GM21390 (cell line): ENCODE measurements at regions not wholly inside any gene's neighbourhood (a gene's known extent, or its start where the extent isn't known, plus 50 kb on each side); places are given as distances from the start of the nearest gene placed in this dataset.

Experiments used
- ATAC-seq: cut with Tn5 transposase; IDR thresholded peaks from one replicate; pipeline ENCODE4 v1.9.1; 2021; ENCODE audit not compliant: unreplicated experiment

DNA sequence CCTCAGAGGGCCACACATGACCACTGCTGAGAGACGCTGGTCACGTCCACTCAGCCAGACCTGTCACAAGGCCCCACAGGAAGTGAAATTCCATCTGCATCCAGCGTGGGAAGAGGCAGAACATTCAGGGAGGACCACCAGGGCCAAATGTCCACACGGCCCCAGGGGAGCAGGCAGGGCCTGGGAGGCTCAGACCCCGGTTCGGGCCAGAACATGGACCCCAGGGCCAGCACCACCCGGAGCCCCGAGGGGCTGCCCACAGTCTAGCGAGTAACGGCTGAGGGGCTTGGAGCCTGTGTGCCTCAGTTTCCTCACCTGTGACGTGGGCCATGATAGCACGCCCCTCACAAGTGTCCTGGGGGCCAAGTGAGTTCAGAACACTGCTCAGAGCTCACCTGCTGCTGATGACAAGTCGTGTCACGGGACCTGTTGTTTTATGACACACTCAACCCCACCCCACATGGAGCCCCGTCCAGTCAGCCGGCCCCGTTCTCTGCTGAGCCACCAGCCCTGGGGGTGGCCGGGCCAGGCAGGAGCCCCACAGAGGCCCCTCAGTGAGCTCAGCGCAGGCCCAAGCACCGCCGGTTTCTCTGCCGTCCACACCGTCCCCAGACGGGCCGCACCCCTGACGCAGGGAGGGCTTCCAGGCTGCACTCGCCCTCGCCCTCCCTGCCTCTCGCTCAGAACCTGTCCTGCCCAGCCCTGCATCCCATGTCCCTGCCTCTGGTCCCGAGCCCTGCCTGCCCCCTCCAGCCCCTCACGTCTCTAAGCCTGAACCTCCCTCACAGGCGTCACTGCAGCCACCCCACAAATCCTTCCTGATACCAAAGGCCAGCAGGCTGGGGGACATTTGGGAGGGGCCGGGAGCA is 79.5 kb upstream of the GALNT9 start:
- no peak for ATAC-seq

DNA sequence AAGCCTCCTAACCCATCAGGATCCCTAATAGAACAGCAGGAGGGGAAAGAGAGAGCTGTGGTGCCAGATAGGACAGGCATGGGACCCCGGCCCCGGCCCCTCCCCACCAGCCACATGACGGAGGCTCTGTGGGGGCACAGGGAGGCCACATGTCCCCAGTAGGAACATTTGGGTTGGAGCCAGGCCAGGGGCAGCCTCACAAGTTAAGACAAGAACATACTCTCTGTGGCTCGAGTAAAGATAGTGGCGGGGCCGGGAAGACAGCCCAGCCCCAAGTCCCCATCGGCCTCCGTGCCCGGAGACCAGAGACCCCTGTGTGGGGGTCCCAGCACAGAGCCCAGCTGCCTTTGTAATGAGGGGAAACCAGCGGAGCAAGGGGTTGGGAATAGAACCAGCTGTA is 78.6 kb upstream of the GALNT9 start:
- no peak for ATAC-seq

DNA sequence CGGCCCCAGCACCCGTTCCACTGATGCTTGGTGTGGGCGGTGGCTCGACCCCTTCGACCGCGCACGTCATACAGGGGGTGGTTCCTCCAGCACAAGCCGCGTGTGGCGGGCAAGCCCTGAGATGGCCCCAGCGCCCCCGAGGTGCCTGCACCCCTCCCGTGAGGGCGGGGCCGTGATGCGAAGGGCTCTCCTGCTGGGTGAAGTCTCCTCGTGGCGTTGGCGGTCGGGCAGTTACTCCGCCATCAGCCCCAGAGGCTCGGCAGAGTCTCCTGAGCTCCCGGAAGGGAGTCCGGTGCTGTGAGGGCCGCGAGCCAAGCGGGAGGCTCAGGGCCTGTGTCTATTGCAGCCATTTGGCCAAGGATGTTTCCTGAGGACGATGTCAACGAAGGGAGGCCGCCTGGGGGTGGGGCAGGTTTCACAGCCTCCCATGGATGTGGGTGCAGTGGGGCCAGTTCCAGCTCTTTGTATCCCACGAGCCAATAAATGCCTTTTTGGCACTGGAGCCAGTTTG is 78.1 kb upstream of the GALNT9 start:
- ATAC-seq = no peak

DNA sequence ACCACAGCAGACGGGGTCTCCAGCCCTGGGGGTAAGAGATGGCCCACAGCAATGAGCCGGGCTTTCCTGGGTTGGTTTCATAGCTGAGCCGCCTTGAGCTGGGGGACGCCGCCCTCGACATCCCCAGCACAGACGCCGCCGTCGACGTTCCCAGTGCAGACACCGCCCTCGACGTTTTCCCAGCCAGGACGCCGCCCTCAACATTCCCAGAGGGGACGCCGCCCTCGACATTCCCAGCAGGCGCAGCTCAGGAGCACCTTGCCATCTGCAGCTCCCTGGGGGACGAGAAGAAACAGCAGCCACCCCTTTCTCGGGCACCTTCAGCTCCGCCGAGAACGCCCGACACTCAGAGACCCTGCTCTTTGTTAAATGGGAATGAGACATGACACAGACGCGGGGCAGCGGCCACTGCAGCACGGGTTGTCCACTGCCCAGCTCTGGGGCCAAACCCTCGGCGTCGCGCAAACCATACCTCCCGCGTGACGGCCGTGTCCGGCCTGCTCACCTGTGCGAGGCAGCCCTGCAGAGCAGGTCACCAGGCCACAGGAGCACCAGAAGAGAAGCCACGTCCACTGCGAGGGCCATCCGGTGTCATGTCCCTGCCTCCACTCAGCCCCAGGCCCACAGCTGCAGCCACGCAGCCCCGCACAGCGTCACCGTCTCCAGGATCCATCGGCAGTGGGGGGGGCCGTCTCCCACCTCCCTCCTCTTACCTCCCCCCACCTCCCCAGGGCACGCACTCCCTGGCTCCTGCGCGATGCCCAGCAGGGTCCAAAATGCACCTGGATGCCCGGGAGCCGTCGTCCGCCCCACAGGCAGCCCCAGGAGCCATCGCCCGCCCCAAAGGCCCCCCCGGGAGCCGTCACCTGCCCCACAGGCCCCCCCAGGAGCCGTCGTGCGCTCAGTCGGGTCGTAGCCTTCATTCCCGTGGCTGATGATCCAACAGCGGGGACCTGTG is 77.4 kb upstream of the GALNT9 start:
- ATAC-seq = no peak

DNA sequence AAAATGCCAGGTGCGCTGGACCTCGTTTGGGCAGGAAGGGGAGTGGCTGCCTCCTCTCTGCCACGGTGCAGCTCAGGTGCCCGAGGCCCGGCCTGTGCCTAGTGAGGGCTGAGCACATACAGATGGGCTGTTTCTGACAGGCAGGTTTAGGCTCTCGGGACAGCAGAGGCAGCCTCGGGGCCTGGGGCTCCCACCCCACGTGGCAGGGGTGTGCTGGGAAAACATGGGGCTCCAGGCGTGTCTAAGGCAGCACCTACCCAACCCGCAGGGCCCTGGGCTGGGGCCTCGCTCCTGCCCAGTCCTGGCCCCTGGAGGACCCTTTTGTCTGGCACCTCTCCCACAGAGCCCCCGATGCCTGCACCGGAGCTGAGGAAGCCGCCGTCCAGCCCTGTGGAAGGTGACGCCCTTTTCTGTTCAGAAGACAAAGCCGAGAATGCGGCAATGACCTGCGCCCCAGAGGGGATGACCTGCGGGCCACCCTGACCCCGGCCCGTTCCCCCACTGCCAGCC is 76.4 kb upstream of the GALNT9 start:
- ATAC-seq = no peak

DNA sequence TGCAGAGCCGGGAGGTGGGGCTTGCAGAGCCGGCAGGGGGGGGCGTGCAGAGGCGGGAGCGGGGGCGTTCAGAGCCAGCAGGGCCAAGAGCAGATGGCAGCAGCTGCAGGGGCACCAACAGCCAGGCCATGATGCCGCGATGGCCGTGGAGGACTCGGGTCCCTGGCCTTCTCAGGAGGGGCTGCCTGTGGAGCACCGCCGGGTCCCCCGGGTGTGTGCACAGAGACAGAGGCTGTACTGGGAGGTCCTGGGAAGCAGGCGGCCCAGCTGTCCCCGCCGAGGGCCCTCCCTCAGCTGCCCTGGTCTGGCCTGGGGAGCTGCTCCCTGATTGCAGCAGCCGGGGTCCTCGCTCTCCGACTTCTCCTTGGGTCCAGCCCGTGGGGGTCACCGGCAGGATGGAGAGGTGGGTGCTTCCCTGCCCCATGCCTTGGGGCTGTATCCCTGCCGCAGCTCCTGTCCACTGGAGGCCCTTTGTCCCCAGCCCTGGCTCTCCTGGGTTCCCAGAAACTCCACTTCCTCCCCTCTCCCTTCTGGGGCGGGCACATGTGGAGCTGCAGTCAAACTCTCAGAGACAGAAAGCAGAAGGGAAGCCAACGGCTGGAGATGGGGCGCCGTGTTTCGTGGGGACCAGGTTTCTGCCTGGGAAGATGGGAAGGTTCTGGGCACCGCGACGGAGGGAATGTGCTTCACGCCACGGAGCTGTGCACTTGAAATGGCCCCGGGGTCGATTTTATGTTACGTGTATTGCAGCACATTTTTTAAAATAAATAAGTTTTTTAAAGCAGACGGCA is 75.8 kb upstream of the GALNT9 start:
- no peak for ATAC-seq

DNA sequence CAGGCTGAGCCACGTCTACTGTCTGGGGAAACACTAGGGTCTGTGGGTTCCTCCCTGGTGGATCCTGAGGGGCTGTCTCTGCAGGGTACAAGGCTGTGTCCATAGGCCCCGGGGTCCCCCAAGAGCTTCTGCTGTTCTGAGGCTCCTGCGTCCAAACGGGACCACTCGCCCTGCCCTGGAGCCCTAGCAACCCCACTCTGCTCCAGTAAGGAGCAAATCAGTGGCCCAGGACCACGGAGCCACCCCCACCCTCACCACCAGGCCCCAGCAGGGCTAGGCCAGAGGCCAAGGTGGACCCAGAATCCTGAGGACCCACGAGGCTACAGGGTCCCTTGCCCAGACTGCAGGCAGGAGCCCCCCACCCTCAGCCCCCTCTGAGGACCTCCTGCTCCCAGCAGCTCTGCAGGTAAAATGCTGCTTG is 75.1 kb upstream of the GALNT9 start:
- no peak for ATAC-seq

DNA sequence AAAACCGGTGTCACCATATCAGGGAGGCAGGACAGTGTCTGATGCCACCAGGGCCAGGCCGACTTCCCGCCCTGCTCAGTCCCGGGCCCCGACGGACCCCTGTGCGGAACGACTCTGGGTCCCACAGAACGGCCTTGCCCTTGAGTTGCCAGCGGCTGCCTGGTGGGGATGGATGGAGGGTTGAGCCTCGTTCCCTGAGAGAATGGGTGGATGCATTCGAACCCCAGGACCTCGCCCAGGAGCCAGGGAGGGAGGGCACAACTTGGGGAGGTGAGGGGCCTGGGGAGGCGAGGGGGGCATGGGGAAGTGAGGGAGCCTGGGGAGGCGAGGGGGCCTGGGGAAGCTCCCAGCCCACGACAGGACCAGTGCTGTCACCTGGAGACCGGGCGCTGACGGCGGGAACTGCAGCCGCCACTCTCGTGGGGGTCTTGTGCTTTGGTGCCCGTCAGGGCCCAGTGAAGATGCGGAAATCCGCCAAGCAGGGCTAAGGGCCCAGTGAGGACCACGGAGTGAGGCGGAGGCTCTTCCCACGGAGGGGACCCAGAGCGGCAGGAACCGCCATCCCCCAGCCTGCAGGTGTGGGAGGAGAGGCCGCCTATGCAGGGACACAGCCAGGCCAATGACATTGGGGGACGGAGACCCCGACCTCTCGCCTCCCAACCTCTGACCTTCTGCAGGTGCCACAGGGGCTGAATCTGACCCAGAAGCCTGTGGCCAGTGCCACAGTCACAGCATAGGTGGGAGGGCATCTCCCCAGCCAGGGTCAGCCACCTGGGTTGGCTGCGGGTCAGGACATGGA is 74.4 kb upstream of the GALNT9 start:
- ATAC-seq = no peak

DNA sequence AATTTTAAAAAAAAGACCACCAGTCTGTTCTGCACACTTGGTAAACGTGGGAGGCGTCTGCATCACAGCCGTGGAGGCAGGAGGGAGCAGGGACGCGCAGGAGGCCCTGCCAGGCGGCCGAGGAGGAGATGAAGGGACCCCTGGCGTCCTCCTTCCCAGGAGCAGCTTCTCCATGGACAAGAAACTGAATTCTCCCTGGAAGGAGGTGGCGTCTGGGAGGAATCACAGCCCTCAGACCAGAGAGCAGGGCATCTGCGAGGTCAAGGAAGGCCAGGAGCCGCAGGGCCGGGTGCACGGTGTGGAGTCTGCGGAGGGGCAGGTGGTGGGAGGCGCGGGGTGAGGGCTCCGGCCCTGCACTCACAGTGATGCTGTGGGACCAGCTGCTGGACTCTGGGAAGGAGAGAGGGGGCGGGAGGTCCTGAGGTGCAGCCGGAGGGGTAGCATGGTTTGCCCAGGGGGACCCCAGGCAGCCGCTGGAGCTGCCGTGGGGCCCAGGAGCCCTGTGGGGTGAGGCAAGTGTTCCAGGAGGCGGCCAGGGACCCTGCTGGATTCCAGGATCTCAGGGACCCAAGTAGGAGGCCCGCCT is 73.5 kb upstream of the GALNT9 start:
- ATAC-seq = no peak

DNA sequence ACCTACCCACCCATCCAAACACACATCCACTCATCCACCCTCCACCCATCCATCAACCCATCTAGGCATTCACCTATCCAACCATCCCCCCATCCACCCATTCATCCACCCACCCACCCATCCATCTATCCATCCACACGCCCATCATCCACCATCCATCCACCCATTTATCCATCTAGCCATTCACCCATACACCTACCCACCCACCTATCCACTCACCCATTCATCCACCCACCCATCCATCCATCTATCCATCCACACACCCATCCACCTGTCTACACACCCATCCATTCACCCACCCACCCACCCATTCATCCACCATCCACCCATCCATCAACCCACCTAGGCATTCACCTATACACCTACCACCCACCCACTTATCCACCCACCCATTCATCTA is 72.6 kb upstream of the GALNT9 start:
- no peak for ATAC-seq

DNA sequence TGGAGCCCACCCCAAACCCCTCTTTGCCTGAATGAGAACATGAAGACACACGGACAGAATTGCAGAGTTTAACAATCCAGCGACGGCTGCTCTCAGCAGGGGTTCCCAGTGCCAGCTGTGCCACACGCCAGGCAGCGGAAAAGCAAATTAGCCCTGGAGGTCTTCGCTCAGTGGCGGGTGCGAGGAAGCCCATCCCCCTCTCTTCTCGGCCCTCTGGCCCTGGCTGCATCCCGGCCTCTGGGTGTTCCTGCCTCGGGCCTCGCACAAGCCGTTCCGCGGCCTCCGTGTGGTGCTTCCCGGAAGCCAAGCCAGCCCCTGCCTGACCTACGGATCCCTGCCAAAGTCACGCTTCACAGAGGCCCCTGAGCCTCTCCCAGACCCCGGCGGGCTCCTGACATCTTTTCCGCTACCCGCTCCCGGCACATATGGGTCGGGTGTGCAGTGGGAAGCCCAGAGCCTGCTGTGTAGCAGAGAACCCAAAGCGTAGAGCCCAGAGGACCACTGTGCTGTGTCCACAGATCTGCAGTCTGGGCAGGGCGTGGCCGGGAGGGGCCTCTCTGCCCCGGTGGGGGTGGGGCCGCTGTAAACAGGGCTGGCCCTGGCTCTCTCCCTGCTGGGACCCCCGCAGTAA is 70.7 kb upstream of the GALNT9 start:
- ATAC-seq = no peak

DNA sequence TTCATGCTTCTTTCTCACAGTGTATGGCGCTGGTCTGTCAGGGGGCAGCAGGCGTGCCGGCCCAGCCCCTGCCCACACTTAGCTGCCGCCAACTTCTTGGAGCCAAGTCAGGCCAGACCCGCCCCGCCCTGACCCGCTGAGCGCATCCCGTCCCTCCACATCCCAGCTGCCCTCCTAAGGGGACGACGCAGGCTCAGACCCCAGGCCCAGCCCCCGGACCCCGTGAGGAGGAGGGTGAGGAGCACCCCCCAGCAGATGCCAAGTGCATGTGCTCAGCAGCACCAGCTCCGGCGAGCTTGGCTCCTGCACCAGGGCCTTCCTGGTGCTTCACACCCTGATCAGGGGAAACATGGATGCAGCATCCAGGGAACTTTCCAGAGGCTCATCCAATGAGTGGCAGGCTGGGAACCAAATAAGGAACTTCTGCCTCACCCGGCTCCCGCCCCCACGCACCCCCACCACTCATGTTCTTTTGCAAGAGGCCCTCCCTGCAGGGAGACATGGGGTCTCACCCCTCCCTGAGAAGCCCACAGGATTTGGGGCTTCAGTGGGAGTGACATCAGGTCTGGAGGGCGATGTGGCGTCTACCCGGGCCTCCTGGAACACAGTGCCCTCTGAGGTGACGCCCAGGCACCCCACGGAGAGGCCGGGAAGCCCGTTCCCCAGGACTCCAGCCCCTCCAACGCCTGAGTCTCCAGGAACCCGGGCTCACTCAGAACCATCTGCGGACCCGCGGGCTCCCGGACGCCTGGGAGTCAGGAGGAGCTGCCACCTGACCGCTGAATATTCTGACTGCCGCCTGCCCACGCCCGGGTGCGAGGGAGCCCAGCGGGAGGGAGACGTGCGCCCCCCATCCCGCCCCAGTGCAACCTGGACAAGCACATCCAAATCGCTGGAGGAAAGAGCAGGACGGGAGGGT is 70.0 kb upstream of the GALNT9 start:
- no peak for ATAC-seq

DNA sequence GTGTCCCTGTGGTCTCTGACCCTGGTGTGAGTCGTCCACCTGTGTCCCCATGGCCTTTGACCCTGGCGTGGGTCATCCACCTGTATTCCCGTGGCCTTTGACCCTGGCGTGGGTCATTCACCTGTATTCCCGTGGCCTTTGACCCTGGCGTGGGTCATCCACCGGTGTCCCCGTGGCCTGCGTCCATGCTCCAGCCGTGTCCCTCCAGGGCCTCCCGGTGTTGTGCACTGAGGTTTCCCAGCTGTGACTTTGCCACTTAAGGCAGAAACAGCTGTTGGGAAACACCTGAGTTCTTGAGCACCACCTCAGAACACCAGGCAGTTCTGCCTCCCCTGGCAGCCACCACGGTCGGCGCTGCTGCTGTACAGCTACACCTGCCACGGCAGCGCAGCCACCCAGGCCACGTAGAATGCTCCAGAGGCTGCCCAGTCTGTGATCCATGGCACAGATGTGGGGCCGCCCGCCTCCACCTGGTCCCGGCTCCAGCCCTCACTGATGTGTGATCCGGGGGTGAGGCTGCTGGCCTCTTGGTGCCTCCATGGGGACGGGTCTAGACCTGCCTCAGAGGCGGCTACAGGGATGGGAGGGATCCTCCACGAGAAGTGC is 69.1 kb upstream of the GALNT9 start:
- no peak for ATAC-seq

DNA sequence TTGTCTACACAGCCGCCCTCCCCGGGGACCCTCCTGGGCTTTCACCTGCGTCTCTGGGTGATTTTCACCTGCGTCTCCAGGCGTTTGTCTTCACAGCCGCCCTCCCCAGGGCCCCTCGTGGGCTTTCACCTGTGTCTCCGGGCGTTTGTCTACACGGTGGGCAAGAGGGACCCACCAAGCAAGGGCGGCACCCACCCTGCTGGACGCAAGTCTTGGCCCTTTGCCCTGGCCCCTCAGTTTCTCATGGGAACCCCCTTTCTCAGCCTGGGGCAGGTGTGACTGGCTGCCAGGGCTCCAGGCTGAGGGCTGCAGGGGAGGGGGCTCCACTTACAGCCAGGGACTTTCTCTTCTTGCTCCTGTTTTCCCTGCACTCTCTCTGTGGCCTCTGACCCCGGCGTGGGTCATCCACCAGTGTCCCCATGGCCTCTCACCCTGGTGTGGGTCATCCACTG is 68.6 kb upstream of the GALNT9 start:
- ATAC-seq = no peak

DNA sequence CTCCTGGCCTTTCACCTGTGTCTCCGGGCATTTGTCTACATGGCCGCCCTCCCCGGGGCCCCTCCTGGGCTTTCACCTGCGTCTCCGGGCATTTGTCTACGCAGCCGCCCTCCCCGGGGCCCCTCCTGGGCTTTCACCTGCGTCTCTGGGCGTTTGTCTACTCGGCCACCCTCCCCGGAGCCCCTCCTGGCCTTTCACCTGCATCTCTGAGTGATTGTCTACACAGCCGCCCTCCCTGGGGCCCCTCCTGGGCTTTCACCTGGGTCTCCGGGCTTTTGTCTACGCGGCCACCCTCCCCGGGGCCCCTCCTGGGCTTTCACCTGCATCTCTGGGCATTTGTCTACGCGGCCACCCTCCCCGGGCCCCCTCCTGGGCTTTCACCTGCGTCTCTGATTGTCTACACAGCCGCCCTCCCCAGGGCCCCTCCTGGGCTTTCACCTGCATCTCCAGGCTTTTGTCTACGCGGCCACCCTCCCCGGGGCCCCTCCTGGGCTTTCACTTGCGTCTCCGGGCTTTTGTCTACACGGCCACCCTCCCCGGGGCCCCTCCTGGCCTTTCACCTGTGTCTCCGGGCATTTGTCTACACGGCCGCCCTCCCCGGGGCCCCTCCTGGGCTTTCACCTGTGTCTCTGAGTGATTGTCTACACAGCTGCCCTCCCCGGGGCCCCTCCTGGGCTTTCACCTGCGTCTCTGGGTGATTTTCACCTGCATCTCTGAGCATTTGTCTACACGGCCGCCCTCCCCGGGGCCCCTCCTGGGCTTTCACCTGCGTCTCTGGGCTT is 68.0 kb upstream of the GALNT9 start:
- ATAC-seq = no peak

DNA sequence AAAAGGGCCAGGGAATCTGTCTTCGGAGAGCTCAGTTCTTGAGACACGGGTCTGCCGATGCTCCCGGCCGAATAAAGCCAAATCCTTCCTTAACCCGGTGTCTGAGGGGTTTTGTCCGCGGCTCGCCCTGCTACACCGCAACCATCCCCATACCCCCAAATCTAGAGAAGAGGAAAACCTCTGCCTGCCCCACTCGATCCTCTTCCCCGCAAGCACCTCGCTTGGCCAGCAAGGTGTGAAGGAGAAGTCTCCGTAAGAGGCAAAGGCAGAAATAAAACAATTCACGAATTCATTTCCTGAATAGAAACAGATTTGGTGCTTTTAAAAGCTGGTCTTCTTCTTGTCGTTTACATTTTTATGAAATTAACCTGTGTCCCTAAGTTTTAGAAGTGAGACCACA is 67.3 kb upstream of the GALNT9 start:
- ATAC-seq = no peak

DNA sequence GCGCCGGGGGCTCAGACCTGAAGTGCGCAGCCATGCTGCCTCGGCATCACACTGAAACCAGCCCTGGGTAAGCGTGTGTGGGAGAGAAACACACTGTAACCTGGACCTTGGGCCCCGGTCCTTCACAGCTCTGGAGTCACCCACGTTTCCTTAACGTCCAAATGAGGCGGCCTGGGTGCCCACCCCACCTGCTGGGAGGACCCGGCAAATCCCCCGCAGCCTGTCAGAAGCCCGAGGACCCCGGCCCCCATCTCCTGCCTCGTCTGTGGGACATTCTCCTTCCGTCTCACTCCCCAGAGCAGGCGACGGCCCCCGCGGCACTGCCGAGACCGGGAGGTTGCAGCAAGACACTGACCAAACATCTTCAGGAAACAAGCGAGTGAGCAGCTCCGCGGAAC is 66.5 kb upstream of the GALNT9 start:
- no peak for ATAC-seq
